ENCODE measurements at regions not wholly inside any gene's neighbourhood (a gene's known extent, or its start where the extent isn't known, plus 50 kb on each side); places are given as distances from the start of the nearest gene placed in this dataset.

- TF ChIP-seq SMAD3 (CRISPR knock-in tag; IDR thresholded peaks at IDR 0.05): no peak
- no peak for TF ChIP-seq BHLHE40 (IDR thresholded peaks at IDR 0.05; ENCODE audit: low read length)
- TF ChIP-seq FOXK1 (CRISPR knock-in tag; IDR thresholded peaks at IDR 0.05; ENCODE audit: borderline replicate concordance, low read depth): no peak
- TF ChIP-seq EZH2 (conservative IDR thresholded peaks at IDR 0.05; ENCODE audit: low read depth, low read length): no peak
- TF ChIP-seq CTCF (CRISPR knock-in tag; IDR thresholded peaks at IDR 0.05): no peak
- no peak for TF ChIP-seq ZMYM4 (CRISPR knock-in tag; IDR thresholded peaks at IDR 0.05)
- no peak for TF ChIP-seq ZMYM2 (CRISPR knock-in tag; IDR thresholded peaks at IDR 0.05)
- no peak for TF ChIP-seq POGK (CRISPR knock-in tag; conservative IDR thresholded peaks at IDR 0.05)
- TF ChIP-seq ASH2L (IDR thresholded peaks at IDR 0.05; ENCODE audit: insufficient read length, low read depth, low read length): no peak
- TF ChIP-seq NR2C2 (CRISPR knock-in tag; IDR thresholded peaks at IDR 0.05; ENCODE audit: borderline replicate concordance): no peak
- no peak for TF ChIP-seq FOSL1 (CRISPR knock-in tag; IDR thresholded peaks at IDR 0.05; ENCODE audit: borderline replicate concordance)
- TF ChIP-seq SOX5 (CRISPR knock-in tag; IDR thresholded peaks at IDR 0.05; ENCODE audit: borderline replicate concordance): no peak
- TF ChIP-seq IRF1 (CRISPR knock-in tag; IDR thresholded peaks at IDR 0.05; ENCODE audit: low read depth): no peak
These were observed 92.7 kb upstream of the FN1 start for GRCh38 chr2:215528555-215528954.

Measured in HepG2 (cell line).